AG04450 (cell line): ENCODE measurements at regions not wholly inside any gene's neighbourhood (a gene's known extent, or its start where the extent isn't known, plus 50 kb on each side); places are given as distances from the start of the nearest gene placed in this dataset.

ENCODE experiments used
- CTCF ChIA-PET: fragments of 300-600, 350-600 bp; formaldehyde crosslinking; extraction: SDS; loops from one replicate; lab custom pipeline; 2022; ENCODE audit warnings: antibody characterized with exemption, inconsistent platforms; lab: Charles Lee
- POLR2A ChIA-PET: fragments of 350-600 bp; formaldehyde crosslinking; extraction: SDS; loops from one replicate; lab custom pipeline; 2021; ENCODE audit warnings: antibody characterized with exemption, inconsistent platforms; lab: Yijun Ruan, JAX
- DNase-seq: peaks from one replicate; pipeline ENCODE4 v3.0.0-alpha.2; 2011; ENCODE audit warnings: low read depth, low spot score
- H3K27ac ChIP-seq: one replicate; pipeline ENCODE4 v1.5.1; 2012; ENCODE audit warnings: low read depth, low read length, control low read depth
- H3K27me3 ChIP-seq: one replicate; pipeline ENCODE4 v1.6.0; 2012; ENCODE audit warnings: low read length; ENCODE audit not compliant: control insufficient read depth, insufficient read depth
- H3K4me3 ChIP-seq: 2 replicates; pipeline ENCODE4 v1.5.1; 2011; ENCODE audit warnings: mild to moderate bottlenecking, low read depth, low read length, control low read depth
- H3K9me3 ChIP-seq: 2 replicates; pipeline ENCODE4 v1.5.1; 2012; ENCODE audit warnings: low read length; ENCODE audit not compliant: control insufficient read depth, insufficient read depth
- TF ChIP-seq, protein P1 (sequence below): IDR thresholded peaks from 2 replicates; pipeline ENCODE4 v1.5.1; 2011; ENCODE audit warnings: low read depth, low read length, control low read depth, inconsistent platforms

GRCh38 chr7:18201350-18201749, 173.7 kb upstream of the PRPS1L1 start:
- DNase-seq = no peak
- ChIA-PET CTCF (no interaction called here), POLR2A (no interaction called here)
- Histone ChIP-seq H3K4me3 (no peak overlapping the region), H3K27ac (no peak overlapping the region), H3K9me3 (no peaks in the 10 kb centered on the region), H3K27me3 (no peaks in the 10 kb centered on the region)
- TF ChIP-seq, protein P1, sequence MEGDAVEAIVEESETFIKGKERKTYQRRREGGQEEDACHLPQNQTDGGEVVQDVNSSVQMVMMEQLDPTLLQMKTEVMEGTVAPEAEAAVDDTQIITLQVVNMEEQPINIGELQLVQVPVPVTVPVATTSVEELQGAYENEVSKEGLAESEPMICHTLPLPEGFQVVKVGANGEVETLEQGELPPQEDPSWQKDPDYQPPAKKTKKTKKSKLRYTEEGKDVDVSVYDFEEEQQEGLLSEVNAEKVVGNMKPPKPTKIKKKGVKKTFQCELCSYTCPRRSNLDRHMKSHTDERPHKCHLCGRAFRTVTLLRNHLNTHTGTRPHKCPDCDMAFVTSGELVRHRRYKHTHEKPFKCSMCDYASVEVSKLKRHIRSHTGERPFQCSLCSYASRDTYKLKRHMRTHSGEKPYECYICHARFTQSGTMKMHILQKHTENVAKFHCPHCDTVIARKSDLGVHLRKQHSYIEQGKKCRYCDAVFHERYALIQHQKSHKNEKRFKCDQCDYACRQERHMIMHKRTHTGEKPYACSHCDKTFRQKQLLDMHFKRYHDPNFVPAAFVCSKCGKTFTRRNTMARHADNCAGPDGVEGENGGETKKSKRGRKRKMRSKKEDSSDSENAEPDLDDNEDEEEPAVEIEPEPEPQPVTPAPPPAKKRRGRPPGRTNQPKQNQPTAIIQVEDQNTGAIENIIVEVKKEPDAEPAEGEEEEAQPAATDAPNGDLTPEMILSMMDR = no peak

- ChIA-PET POLR2A (no interaction called here), CTCF (no interaction called here)
- Histone ChIP-seq H3K9me3 (no peaks in the 10 kb centered on the region), H3K4me3 (no peak overlapping the region), H3K27me3 (no peaks in the 10 kb centered on the region), H3K27ac (no peak overlapping the region)
- TF ChIP-seq, protein P1 = no peak
- DNase-seq = no peak
Observed at GRCh38 chr7:18202315-18203045, 174.8 kb upstream of the PRPS1L1 start.

GRCh38 chr7:18206331-18206730, 178.7 kb upstream of the PRPS1L1 start:
- POLR2A ChIA-PET = no interaction called here
- no peak overlapping the region for H3K4me3 ChIP-seq
- CTCF ChIA-PET = no interaction called here
- no peaks in the 10 kb centered on the region for H3K27me3 ChIP-seq
- H3K9me3 ChIP-seq = no peaks in the 10 kb centered on the region
- H3K27ac ChIP-seq = no peak overlapping the region
- TF ChIP-seq, protein P1 = no peak
- no peak for DNase-seq

- CTCF ChIA-PET = interaction anchor here (0.6 kb wide), 1 partner anchor 1502 kb away, joined by 3 read pairs; no protein-coding TSS in a partner anchor
- DNase-seq = no peak
Observed at GRCh38 chr7:18208921-18209320, 181.3 kb upstream of the PRPS1L1 start.

DNA sequence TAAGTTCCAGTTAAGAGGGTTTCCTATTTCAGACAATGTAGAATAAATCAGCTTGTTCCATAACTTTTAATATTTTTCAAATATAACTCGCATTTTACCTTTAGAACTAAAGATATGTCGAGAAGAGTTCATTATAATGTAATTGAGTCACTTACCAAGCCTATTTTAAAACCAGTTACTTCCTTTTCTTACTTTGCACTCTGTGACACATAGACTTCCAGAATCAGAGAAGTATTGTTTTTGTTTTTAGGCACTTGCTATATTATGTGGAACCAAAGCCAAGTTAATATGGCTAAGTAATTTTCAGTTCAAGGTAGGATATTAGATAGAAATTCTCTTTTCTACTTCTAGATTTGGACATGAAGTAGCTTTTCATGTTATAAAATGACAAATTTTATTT, 182.7 kb upstream of the PRPS1L1 start:
- no peaks in the 10 kb centered on the region for H3K9me3 ChIP-seq
- no peaks in the 10 kb centered on the region for H3K27me3 ChIP-seq
- H3K27ac ChIP-seq = no peak overlapping the region
- DNase-seq = no peak
- TF ChIP-seq, protein P1 = no peak
- POLR2A ChIA-PET = no interaction called here
- no peak overlapping the region for H3K4me3 ChIP-seq
- CTCF ChIA-PET = no interaction called here

More at GRCh38 chr7:18208921-18209320, 181.3 kb upstream of the PRPS1L1 start:
- H3K4me3 ChIP-seq = no peak overlapping the region
- TF ChIP-seq, protein P1 = no peak
- POLR2A ChIA-PET = no interaction called here
- H3K27ac ChIP-seq = no peak overlapping the region
- H3K27me3 ChIP-seq = no peaks in the 10 kb centered on the region
- no peaks in the 10 kb centered on the region for H3K9me3 ChIP-seq
